ENCODE measurements at regions not wholly inside any gene's neighbourhood (a gene's known extent, or its start where the extent isn't known, plus 50 kb on each side); places are given as distances from the start of the nearest gene placed in this dataset.

- DNase-seq: no peak
Observed at GRCh38 chr2:216922175-216922780, 62.4 kb upstream of the TNP1 start.

DNA sequence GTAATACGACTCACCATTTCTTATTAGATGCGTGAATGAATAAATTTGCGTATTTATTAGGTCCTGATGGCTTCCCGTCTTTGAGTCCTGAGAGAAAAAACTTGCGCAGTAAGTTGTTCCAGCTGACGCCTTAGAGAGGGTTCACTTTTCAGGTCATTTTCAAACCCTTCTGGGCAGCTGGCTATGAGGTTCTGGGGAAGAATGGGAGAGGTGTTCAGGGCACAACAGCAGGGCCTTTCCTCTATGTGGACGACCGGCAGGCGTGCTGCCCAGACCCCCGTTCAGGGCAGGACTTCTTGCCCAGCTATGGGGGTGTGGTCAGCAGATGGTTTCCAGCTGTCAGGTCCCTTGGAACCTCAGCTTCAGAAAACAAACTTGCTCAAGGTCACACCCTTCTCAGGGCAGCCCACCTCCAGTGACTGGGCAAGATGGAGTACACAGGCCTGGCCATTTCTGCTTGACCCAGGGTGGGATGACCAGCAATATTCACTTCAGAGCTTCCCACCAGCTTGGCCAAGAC lies 61.1 kb upstream of the TNP1 start:
- DNase-seq: no peak

DNA sequence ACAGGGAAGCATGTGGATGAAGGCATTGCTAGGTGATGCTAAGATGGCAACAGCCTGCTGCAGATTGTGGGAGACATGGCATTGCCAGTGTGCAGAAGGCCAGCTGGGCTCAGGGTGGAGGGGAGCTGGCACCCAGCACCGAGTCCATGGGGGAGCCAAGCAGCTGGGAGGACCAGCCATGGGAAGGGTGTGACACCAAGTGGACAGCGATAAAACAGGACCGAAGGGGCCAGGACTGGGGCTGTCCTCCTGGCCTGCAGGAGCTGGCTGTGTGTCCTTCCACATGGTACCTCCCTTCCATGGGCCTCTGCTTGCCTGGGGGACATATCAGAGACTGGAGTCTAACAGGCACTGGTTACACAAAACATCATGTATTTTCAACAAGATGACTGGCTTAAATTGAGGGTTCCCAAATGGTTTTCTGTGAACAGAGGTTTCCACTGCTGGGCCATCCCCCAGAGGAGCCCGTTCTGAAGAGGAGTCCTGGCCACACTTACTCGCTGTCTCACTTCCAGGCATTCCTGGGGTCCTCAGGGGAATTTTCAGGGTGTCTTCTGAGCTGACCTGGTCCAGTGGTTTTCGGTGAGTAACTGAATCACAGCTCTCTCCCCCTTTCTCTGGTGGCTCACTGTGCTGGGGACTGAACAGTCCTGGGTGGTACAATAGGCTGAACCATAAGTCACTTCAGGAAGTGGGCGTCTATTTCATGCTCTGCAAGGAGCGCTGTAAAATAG lies 60.4 kb upstream of the TNP1 start:
- peak in 1 of 3 donors; percentile 22 for DNase-seq

GRCh38 chr2:216918088-216918680 lies 58.3 kb upstream of the TNP1 start:
- DNase-seq: no peak

DNA sequence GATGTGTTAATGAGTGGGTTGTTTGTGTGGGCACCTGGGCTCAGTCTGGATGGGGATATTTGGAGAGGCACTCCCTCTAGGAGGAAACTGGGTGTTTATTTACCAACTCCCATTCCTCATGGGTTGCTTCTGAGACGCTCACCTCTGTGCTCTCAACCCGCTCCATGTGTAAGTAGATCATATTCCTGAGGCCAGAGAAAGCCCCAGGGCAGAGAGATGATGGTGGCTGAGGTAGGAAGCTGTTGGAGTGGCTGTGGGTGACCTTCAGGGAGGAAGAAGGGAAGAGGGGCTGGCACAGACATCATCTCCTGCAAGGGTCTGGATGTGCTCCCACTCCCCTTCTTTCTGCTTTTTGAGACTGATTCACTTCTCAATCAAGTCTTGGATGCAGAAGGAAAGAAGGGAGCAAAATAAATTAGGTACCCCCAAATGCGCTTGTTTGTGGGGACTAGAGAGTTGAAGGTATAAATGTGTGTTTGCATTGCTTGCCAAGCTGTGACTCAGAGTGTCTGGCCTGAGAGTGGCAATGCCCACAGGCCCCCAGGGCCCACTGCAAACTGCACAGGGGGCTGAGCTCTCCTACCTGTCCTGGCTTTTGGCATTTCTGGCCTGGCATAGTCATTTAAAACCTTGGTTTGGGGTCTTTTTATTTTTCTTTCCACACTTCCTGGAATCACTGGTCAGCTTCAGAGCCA lies 57.2 kb upstream of the TNP1 start:
- no peak for DNase-seq

- no peak for DNase-seq
Observed at GRCh38 chr2:216915557-216916150, 55.8 kb upstream of the TNP1 start.

DNA sequence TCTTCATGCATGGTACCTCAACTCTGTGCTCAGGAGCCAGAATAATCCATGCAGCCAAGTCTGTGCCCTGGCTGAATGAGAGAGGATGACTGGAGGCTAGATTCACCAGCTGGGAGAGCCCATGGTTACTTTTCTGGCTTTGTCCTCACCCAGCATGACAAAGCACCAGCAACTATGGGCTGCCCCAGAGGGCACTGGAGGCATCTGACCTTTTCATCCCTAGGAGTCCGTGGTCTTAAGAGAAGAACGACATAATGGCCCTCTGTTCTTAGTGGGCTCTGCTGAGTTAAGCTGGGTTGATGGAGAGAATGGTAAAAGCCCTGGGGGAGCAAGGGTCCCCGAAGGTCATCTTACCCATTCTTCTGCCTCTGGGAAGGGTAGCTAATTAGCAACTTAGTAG lies 54.6 kb upstream of the TNP1 start:
- DNase-seq: no peak

DNA sequence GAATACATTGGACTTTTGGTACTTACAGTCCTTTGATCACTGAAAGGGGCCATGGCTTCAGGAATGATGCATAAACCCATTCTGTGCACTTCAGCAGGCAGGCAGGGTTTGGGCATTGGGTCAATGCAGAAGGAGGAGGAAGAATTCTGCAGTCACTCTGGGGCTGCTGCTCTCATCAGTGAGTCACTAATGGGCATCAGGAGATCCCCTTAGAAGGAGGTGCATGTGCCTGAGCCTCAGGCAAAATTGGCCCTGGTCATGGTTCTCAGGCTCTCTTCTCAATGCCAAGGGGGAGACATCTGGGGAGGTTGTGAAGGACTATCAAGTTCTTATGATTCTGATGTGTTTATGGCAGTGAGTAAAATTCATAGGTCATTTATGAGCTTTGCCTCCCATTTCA lies 52.0 kb upstream of the TNP1 start:
- peak in 2 of 3 donors; percentile 18 to 20 for DNase-seq

DNA sequence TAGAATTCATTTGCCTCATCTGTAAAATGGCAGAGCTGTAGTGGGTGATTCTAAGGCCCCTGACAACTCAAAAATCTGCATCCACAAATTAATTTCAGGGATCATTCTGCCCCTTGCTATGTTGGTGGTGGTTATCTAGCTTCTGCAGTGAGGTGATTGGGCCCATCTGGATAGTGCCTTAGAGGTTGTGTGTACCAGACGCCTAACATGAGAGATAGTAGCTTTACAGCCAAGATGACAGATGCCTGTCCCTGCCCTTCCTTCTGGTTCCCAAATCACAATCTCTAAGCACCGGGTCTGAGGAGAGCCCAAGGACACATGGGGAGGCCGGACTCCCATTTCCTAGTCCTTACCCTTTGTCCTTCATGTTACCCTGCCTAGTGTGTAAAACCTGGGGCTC lies 51.1 kb upstream of the TNP1 start:
- DNase-seq: no peak

DNA sequence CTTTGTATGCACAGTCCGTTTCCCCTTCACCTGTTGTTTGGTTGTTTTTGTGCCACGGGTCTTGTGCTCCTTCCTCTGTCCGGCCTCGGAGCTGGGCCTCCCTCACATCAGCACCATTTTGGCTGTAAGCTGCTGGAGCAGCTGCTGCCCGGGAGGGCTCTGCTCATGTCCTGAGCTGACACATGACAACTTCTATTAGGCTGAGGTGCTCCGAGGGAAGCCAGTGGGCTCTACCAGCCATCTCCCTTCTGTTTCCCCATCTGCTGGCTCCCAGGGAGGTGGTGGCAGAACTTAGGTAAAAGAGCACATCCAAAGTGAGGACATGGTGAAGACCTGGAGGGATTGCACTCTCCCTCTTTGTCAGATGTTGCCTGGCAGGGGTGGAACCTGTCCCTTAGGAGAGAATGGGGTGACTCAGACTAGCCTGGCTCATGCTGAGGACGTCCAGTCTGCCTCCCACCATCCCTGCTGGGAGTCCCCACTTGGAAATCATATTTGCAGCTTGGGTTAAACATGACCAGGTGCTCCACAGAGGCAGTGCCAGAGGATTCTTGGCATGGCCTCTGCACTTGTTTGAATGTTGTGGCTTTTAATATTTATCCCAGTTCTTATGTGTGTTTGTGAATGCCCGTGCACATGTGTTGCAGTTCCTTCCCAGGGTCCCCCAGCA lies 49.8 kb upstream of the TNP1 start:
- DNase-seq: no peak
